ENCODE measurements at regions not wholly inside any gene's neighbourhood (a gene's known extent, or its start where the extent isn't known, plus 50 kb on each side); places are given as distances from the start of the nearest gene placed in this dataset.

DNA sequence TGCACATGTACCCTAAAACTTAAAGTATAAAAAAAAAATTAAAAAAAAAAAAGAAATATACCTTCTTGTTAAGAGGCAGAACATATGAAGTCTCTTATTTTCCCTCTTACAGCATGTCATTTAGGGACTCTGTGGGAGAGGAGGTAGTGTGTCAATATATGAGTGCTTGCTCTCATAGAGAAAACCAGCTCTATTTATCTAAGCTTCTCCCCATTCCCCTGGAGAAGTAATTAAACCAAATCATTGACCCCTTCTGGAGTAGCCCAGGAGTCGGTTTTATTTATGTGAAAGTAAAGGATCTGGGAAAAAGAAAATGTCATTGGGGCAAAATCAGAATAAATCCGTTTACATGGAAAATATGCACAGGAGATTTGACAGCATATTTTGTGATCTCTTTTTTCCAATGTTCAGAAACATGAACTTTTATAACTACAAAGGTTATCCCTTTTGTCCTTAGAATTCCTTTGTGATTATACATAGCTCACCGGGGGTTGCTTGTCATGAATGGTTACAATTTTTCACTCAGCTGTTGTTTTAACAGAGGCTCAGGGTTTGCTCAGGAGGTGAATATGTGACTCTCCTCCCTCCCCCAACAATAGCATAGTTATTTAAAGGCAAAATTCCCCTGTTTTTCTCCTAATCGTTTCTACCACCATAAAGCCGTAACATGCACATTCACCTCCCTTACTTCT is 114.5 kb upstream of the C1orf21 start:
- H2AFZ ChIP-seq (ENCODE audit: low read depth, low read length) = no peak overlapping the region
- TF ChIP-seq EZH2 (IDR thresholded peaks at IDR 0.05; ENCODE audit: borderline replicate concordance, low read depth, low read length, severe bottlenecking) = no peak
- TF ChIP-seq, protein P1, sequence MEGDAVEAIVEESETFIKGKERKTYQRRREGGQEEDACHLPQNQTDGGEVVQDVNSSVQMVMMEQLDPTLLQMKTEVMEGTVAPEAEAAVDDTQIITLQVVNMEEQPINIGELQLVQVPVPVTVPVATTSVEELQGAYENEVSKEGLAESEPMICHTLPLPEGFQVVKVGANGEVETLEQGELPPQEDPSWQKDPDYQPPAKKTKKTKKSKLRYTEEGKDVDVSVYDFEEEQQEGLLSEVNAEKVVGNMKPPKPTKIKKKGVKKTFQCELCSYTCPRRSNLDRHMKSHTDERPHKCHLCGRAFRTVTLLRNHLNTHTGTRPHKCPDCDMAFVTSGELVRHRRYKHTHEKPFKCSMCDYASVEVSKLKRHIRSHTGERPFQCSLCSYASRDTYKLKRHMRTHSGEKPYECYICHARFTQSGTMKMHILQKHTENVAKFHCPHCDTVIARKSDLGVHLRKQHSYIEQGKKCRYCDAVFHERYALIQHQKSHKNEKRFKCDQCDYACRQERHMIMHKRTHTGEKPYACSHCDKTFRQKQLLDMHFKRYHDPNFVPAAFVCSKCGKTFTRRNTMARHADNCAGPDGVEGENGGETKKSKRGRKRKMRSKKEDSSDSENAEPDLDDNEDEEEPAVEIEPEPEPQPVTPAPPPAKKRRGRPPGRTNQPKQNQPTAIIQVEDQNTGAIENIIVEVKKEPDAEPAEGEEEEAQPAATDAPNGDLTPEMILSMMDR (IDR thresholded peaks at IDR 0.05; ENCODE audit: borderline replicate concordance, extremely low read depth, low read length, poor library complexity, severe bottlenecking) = no peak
- H3K36me3 ChIP-seq (ENCODE audit: insufficient read depth, low read length) = no peaks in the 10 kb centered on the region
- no peaks in the 10 kb centered on the region for H3K4me1 ChIP-seq (ENCODE audit: insufficient read depth, low read length)
- H4K20me1 ChIP-seq (ENCODE audit: insufficient read depth, low read length) = no peaks in the 10 kb centered on the region
- no peaks in the 10 kb centered on the region for H3K27me3 ChIP-seq (ENCODE audit: insufficient read depth, low read length, poor library complexity)
- no peaks in the 10 kb centered on the region for H3K9me3 ChIP-seq (ENCODE audit: insufficient read depth, low read length, severe bottlenecking)
- H3K4me3 ChIP-seq (ENCODE audit: low read depth in 1 of 2, low read length in 2 of 2) = no peak overlapping the region
- H3K4me2 ChIP-seq (ENCODE audit: insufficient read depth, low read length) = no peak overlapping the region
- no peak overlapping the region for H3K9ac ChIP-seq (ENCODE audit: low read depth, low read length)
- no peaks in the 10 kb centered on the region for H3K79me2 ChIP-seq (ENCODE audit: insufficient read depth, low read length)
- no peak for ATAC-seq (ENCODE audit: insufficient read depth, low read depth)
- no peak for DNase-seq
- no peak overlapping the region for H3K27ac ChIP-seq (ENCODE audit: low read length)

DNA sequence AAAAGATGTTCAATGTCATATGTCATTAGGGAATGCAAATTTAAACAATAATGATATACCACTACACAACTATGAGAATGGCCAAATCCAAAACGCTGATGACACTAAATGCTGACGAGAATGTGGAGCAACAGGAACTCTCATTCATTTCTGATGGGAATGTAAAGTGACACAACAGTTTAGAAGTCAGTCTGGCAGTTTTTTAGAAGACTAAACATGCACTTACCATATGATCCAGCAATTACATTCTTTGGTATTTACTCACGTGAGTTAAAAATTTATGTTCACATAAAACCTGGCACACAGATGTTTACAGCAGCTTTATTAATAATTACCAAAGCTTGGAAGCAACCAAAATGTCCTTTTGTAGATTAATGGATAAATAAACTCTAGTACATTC is 110.4 kb upstream of the C1orf21 start:
- DNase-seq (no peak), ATAC-seq (ENCODE audit: insufficient read depth, low read depth) (no peak)
- no peak overlapping the region for H3K27ac ChIP-seq (ENCODE audit: low read length)

DNA sequence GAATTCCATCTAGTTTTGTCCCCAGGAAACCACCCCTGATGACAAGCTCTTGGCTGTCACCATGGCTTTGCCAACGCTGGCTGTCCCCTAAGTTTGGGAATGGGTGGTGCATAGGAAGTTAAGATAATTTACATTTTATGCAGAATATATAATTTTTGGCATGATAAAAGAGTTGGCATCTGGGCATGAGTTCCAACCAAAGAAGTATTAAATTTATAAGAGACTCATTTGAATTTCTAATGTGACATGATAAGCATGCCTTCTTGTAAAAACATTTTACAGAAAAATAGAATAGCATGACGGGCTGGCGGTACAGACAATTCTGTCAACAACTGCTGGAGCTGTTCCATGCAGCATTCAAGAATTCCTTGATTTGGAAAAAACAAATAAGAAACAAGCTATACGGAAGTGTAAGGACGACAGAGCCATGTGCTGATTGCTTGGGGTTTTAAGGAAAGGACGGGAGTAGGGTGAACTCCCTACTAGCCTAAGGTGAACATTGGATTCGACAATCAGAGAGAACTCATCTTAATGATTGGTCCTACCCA is 106.8 kb upstream of the C1orf21 start:
- Histone ChIP-seq H3K9ac (ENCODE audit: low read depth, low read length) (no peak overlapping the region), H3K79me2 (ENCODE audit: insufficient read depth, low read length) (no peaks in the 10 kb centered on the region), H2AFZ (ENCODE audit: low read depth, low read length) (no peak overlapping the region), H3K4me3 (ENCODE audit: low read depth in 1 of 2, low read length in 2 of 2) (no peak overlapping the region), H4K20me1 (ENCODE audit: insufficient read depth, low read length) (no peaks in the 10 kb centered on the region), H3K36me3 (ENCODE audit: insufficient read depth, low read length) (no peaks in the 10 kb centered on the region), H3K27ac (ENCODE audit: low read length) (no peak overlapping the region), H3K4me1 (ENCODE audit: insufficient read depth, low read length) (no peaks in the 10 kb centered on the region), H3K27me3 (ENCODE audit: insufficient read depth, low read length, poor library complexity) (no peaks in the 10 kb centered on the region), H3K4me2 (ENCODE audit: insufficient read depth, low read length) (no peak overlapping the region), H3K9me3 (ENCODE audit: insufficient read depth, low read length, severe bottlenecking) (no peaks in the 10 kb centered on the region)
- DNase-seq = no peak
- no peak for TF ChIP-seq EZH2 (IDR thresholded peaks at IDR 0.05; ENCODE audit: borderline replicate concordance, low read depth, low read length, severe bottlenecking)
- TF ChIP-seq, protein P1 (IDR thresholded peaks at IDR 0.05; ENCODE audit: borderline replicate concordance, extremely low read depth, low read length, poor library complexity, severe bottlenecking) = no peak
- no peak for ATAC-seq (ENCODE audit: insufficient read depth, low read depth)

More for the DNA sequence above, 110.4 kb upstream of the C1orf21 start:
- Histone ChIP-seq H2AFZ (ENCODE audit: low read depth, low read length) (no peak overlapping the region), H3K9me3 (ENCODE audit: insufficient read depth, low read length, severe bottlenecking) (no peaks in the 10 kb centered on the region), H3K4me2 (ENCODE audit: insufficient read depth, low read length) (no peak overlapping the region), H4K20me1 (ENCODE audit: insufficient read depth, low read length) (no peaks in the 10 kb centered on the region), H3K9ac (ENCODE audit: low read depth, low read length) (no peak overlapping the region), H3K79me2 (ENCODE audit: insufficient read depth, low read length) (no peaks in the 10 kb centered on the region), H3K4me1 (ENCODE audit: insufficient read depth, low read length) (no peaks in the 10 kb centered on the region), H3K27me3 (ENCODE audit: insufficient read depth, low read length, poor library complexity) (no peaks in the 10 kb centered on the region), H3K36me3 (ENCODE audit: insufficient read depth, low read length) (no peaks in the 10 kb centered on the region), H3K4me3 (ENCODE audit: low read depth in 1 of 2, low read length in 2 of 2) (no peak overlapping the region)
- TF ChIP-seq EZH2 (IDR thresholded peaks at IDR 0.05; ENCODE audit: borderline replicate concordance, low read depth, low read length, severe bottlenecking) = no peak
- TF ChIP-seq, protein P1 (IDR thresholded peaks at IDR 0.05; ENCODE audit: borderline replicate concordance, extremely low read depth, low read length, poor library complexity, severe bottlenecking) = no peak
